HepG2 (cell line): ENCODE measurements at regions not wholly inside any gene's neighbourhood (a gene's known extent, or its start where the extent isn't known, plus 50 kb on each side); places are given as distances from the start of the nearest gene placed in this dataset.

Experiments
- KDM1A ChIP-seq: IDR thresholded peaks from 2 replicates; pipeline ENCODE4 v1.6.1; 2016; ENCODE audit warnings: missing compliant biosample characterization
- NFIC ChIP-seq: IDR thresholded peaks from 2 replicates; pipeline ENCODE4 v1.6.1; 2012; ENCODE audit warnings: mild to moderate bottlenecking, low read length, inconsistent platforms
- RARA ChIP-seq: IDR thresholded peaks from 2 replicates; pipeline ENCODE4 v1.6.1; 2016; ENCODE audit warnings: missing genetic modification reagents, missing compliant biosample characterization
- ZBTB42 ChIP-seq: sonication (generic); formaldehyde crosslinking; IDR thresholded peaks from 2 replicates; pipeline ENCODE4 v1.5.0; 2020; ENCODE audit warnings: mild to moderate bottlenecking, missing genetic modification reagents
- ZHX2 ChIP-seq, 2 experiments: sonication (generic) in 1 of 2; formaldehyde crosslinking in 1 of 2; IDR thresholded peaks; 2 replicates each; pipeline versions ENCODE4 v1.6.1 to v1.9.0; 2014 to 2022; ENCODE audit warnings: antibody characterized with exemption in 1 of 2, borderline replicate concordance in 1 of 2, inconsistent platforms in 1 of 2, low read depth in 1 of 2, missing genetic modification reagents in 1 of 2
- ZNF33A ChIP-seq: sonication (generic); formaldehyde crosslinking; IDR thresholded peaks from 2 replicates; pipeline ENCODE4 v1.5.1; 2020; ENCODE audit warnings: missing genetic modification reagents, mild to moderate bottlenecking, moderate library complexity, borderline replicate concordance
- TF ChIP-seq, protein P1 (sequence below): sonication (generic); formaldehyde crosslinking; IDR thresholded peaks from 2 replicates; pipeline ENCODE4 v1.5.1; 2020; ENCODE audit warnings: mild to moderate bottlenecking, missing genetic modification reagents, moderate library complexity
- TF ChIP-seq, protein P2 (sequence below): sonication (generic); formaldehyde crosslinking; IDR thresholded peaks from 2 replicates; pipeline ENCODE4 v1.4.0; 2020; ENCODE audit warnings: missing genetic modification reagents, borderline replicate concordance
- TF ChIP-seq, protein P3 (sequence below): sonication (generic); formaldehyde crosslinking; IDR thresholded peaks from 2 replicates; pipeline ENCODE4 v1.8.1; 2022; ENCODE audit warnings: low read depth, mild to moderate bottlenecking, missing genetic modification reagents

GRCh38 chr4:184317234-184317918 lies 99.7 kb upstream of the ENPP6 start (continued):
- TF ChIP-seq ZHX2 (IDR thresholded peaks at IDR 0.05; ENCODE audit: low read depth) = no peak
- TF ChIP-seq ZHX2 (CRISPR knock-in tag; IDR thresholded peaks at IDR 0.05; ENCODE audit: borderline replicate concordance) = no peak
- TF ChIP-seq, protein P1, sequence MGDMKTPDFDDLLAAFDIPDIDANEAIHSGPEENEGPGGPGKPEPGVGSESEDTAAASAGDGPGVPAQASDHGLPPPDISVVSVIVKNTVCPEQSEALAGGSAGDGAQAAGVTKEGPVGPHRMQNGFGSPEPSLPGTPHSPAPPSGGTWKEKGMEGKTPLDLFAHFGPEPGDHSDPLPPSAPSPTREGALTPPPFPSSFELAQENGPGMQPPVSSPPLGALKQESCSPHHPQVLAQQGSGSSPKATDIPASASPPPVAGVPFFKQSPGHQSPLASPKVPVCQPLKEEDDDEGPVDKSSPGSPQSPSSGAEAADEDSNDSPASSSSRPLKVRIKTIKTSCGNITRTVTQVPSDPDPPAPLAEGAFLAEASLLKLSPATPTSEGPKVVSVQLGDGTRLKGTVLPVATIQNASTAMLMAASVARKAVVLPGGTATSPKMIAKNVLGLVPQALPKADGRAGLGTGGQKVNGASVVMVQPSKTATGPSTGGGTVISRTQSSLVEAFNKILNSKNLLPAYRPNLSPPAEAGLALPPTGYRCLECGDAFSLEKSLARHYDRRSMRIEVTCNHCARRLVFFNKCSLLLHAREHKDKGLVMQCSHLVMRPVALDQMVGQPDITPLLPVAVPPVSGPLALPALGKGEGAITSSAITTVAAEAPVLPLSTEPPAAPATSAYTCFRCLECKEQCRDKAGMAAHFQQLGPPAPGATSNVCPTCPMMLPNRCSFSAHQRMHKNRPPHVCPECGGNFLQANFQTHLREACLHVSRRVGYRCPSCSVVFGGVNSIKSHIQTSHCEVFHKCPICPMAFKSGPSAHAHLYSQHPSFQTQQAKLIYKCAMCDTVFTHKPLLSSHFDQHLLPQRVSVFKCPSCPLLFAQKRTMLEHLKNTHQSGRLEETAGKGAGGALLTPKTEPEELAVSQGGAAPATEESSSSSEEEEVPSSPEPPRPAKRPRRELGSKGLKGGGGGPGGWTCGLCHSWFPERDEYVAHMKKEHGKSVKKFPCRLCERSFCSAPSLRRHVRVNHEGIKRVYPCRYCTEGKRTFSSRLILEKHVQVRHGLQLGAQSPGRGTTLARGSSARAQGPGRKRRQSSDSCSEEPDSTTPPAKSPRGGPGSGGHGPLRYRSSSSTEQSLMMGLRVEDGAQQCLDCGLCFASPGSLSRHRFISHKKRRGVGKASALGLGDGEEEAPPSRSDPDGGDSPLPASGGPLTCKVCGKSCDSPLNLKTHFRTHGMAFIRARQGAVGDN (CRISPR knock-in tag) = peak; percentile 33; the same call in 1 of the 2 replicates
- no peak for TF ChIP-seq ZBTB42 (CRISPR knock-in tag)
- no peak for TF ChIP-seq KDM1A (CRISPR knock-in tag)
- TF ChIP-seq, protein P2, sequence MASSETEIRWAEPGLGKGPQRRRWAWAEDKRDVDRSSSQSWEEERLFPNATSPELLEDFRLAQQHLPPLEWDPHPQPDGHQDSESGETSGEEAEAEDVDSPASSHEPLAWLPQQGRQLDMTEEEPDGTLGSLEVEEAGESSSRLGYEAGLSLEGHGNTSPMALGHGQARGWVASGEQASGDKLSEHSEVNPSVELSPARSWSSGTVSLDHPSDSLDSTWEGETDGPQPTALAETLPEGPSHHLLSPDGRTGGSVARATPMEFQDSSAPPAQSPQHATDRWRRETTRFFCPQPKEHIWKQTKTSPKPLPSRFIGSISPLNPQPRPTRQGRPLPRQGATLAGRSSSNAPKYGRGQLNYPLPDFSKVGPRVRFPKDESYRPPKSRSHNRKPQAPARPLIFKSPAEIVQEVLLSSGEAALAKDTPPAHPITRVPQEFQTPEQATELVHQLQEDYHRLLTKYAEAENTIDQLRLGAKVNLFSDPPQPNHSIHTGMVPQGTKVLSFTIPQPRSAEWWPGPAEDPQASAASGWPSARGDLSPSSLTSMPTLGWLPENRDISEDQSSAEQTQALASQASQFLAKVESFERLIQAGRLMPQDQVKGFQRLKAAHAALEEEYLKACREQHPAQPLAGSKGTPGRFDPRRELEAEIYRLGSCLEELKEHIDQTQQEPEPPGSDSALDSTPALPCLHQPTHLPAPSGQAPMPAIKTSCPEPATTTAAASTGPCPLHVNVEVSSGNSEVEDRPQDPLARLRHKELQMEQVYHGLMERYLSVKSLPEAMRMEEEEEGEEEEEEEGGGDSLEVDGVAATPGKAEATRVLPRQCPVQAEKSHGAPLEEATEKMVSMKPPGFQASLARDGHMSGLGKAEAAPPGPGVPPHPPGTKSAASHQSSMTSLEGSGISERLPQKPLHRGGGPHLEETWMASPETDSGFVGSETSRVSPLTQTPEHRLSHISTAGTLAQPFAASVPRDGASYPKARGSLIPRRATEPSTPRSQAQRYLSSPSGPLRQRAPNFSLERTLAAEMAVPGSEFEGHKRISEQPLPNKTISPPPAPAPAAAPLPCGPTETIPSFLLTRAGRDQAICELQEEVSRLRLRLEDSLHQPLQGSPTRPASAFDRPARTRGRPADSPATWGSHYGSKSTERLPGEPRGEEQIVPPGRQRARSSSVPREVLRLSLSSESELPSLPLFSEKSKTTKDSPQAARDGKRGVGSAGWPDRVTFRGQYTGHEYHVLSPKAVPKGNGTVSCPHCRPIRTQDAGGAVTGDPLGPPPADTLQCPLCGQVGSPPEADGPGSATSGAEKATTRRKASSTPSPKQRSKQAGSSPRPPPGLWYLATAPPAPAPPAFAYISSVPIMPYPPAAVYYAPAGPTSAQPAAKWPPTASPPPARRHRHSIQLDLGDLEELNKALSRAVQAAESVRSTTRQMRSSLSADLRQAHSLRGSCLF (CRISPR knock-in tag) = no peak
- TF ChIP-seq NFIC = no peak
- TF ChIP-seq ZNF33A (CRISPR knock-in tag) = no peak
- TF ChIP-seq RARA (CRISPR knock-in tag) = no peak
- TF ChIP-seq, protein P3, sequence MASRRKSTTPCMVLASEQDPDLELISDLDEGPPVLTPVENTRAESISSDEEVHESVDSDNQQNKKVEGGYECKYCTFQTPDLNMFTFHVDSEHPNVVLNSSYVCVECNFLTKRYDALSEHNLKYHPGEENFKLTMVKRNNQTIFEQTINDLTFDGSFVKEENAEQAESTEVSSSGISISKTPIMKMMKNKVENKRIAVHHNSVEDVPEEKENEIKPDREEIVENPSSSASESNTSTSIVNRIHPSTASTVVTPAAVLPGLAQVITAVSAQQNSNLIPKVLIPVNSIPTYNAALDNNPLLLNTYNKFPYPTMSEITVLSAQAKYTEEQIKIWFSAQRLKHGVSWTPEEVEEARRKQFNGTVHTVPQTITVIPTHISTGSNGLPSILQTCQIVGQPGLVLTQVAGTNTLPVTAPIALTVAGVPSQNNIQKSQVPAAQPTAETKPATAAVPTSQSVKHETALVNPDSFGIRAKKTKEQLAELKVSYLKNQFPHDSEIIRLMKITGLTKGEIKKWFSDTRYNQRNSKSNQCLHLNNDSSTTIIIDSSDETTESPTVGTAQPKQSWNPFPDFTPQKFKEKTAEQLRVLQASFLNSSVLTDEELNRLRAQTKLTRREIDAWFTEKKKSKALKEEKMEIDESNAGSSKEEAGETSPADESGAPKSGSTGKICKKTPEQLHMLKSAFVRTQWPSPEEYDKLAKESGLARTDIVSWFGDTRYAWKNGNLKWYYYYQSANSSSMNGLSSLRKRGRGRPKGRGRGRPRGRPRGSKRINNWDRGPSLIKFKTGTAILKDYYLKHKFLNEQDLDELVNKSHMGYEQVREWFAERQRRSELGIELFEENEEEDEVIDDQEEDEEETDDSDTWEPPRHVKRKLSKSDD (CRISPR knock-in tag) = no peak
